SK-N-DZ (cell line): ENCODE measurements at regions not wholly inside any gene's neighbourhood (a gene's known extent, or its start where the extent isn't known, plus 50 kb on each side); places are given as distances from the start of the nearest gene placed in this dataset.

Experiments
- DNase-seq: peaks from one replicate; pipeline ENCODE4 v3.0.0-alpha.2; 2015; ENCODE audit warnings: low spot score

- no peak for DNase-seq
Measured at GRCh38 chr16:80489173-80489572, 51.6 kb upstream of the DYNLRB2 start.

- no peak for DNase-seq
Measured at GRCh38 chr16:80488167-80488566, 52.6 kb upstream of the DYNLRB2 start.

GRCh38 chr16:80480664-80481063, 60.1 kb upstream of the DYNLRB2 start:
- no peak for DNase-seq

- DNase-seq = no peak
Measured at GRCh38 chr16:80477838-80478237, 63.0 kb upstream of the DYNLRB2 start.

DNA sequence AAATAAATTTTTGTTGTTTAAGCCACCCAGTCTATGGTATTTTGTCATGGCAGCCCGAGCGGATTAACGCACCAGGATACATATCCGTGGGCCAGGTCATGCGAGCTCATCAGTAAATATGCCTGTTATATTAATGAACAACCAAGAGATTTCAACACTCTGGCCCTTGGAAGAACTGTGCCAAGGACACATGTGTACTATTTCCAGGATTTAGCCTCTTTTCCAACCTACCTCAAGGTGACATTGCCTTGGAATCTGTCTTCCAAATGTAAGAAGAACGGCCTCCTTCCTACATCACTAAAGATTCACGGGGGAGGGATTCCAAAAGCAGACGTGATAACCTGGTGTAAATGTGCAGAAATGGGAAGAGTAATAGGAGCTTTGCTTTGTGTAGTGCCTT, 72.8 kb upstream of the DYNLRB2 start:
- no peak for DNase-seq

GRCh38 chr16:80466024-80466987, 74.5 kb upstream of the DYNLRB2 start:
- DNase-seq = peak; percentile 52

DNA sequence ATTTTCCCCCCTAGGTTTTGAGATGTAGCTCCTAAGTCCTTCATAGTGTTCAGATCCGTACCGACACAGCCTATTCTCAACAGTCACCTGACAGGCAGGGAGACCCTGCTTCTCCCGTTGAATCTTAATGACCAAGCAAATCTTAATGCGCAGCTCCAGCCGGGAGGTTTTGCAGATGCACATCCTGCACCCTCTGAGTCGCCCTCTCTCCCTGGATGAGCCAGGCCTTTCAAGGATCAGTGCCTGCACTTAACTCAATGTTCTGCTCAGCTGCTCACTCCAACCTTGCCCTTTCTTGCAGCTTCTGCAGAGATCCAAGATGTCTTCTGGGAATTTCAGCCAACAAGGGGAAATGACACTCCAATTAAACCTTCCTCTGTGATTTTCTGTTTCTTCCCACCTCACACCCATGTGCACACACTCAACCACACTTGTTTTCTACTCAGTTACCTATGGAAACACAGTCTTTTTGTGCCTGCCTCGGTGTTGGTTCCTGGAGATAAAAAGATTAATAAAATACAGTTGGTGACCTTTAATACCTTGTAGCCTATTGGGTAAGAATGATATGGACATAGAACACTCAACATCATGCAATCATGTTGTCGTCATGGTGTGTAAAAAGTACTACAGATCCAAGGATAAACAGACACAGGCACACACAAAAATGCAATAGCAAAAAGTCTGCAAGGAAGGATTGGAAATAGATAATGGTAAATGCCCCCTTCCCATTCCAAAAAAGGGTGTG, 76.9 kb upstream of the DYNLRB2 start:
- DNase-seq = no peak

- DNase-seq = no peak
Measured at GRCh38 chr16:80463326-80463725, 77.5 kb upstream of the DYNLRB2 start.

- DNase-seq = no peak
Measured at GRCh38 chr16:80462917-80463316, 77.9 kb upstream of the DYNLRB2 start.

GRCh38 chr16:80460988-80461387, 79.8 kb upstream of the DYNLRB2 start:
- no peak for DNase-seq

DNA sequence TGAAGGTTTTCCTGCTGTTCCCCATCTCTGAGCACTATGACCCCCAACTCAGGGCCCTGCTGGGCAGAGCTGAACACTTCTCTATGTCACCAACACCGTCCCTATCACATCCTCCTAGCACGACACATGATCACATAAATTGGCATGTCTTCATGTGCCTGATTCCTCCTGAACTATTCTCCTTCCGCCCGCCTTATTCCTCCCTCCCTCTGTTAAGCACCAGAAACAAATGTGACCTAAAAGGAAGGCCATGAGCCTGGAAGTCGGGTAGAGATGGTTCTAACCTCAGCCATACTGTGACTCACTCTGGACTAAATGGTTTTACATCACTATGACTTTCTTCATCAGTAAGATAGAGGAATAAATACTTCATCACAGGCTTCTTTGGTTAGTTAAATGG, 80.8 kb upstream of the DYNLRB2 start:
- no peak for DNase-seq

DNA sequence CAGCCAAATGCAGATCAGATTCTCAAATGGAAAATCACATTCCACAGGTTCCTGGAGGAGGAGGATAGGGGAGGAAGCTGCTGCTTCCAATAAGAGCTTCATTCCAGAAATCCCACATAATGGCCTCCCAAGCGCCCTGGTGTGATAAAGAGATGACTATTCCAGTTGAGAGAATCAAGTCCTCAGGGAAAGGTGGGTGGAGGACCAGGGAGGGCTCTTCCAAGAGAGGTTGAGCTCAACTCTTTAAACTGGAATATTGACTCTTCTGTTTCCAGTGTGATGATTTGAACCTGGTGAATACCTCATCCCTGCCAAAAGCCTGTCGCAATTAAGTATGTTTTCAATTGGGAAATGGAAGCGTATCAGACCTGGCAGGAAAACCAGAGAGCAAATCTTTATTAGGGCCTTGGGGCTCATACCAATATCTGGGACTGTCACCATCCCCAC, 81.4 kb upstream of the DYNLRB2 start:
- no peak for DNase-seq

DNA sequence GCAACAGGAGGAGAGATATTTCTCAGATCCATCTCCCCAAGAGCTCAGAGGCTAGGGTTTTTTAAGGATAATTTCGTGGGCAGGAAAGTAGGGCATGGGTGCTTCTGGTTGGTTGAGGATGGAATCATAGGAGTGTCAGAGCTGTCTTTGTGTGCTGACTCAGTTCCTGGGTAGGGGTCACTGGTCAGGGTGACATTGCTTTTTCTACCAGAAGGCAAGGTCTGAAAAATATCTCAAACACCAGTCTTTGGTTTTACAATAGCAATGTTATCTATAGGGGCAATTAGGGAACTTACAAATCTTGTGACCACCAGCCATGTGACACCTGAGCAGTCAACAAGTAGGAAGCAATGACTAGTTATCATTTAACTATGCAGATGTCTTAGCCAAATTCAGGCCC, 82.9 kb upstream of the DYNLRB2 start:
- no peak for DNase-seq

DNA sequence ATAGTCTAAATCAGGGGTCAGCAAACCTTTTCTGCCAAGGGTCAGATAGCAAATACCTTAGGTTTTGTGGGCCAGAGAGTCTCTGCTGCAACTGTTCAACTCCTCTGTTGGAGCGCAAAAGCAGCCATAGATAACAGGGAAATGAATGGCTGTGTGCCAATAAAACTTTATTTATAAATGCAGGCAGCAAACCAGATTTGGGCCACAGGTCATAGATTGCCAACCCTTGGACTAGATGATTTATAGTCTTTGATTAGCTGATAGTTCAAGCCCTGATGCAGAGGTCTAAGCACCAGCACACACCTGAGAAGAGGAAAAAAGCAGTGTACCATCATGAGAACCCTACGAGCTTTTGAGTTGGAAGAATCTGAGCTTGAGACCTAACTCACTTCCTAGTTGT, 86.0 kb upstream of the DYNLRB2 start:
- no peak for DNase-seq

DNA sequence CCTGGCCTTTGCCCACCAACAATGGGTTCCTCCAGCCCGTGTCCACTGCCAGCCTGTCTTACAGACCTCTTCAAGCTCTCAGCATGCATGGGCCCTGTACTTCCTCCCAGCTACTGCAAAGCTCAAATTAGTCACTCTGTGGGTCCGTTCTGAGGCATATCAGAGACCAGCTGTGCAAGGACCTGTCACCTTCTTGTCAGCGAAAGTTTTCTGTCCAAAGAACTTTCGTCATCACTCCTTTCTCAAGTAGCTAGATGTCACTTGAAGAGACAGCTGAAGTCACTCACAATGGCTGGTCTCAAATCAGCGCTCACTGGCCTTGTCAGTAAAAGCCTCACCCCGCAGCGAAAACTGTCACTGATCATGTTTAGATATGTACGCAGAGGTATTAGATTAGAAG, 91.4 kb upstream of the DYNLRB2 start:
- DNase-seq = no peak

GRCh38 chr16:80447241-80447640, 93.6 kb upstream of the DYNLRB2 start:
- DNase-seq = no peak

DNA sequence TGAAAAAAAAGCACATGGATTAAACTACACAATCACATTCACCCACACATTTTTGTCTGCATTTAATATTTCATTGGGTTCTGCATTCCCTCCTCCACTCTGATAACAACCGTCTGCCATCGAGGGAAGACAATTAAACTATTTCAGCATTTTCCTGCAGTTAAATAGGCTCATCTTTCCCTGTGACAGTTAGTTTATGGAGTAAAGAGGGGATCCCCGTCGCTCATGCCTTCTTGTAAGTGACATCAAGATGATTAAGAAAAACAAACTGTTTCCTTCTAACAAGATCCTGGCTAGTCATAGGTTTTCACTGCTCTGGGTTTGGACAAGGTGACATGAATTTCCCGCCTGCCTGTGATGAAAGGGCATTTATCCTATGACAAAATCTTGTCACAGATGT, 98.0 kb upstream of the DYNLRB2 start:
- DNase-seq = no peak

GRCh38 chr16:80441935-80442334, 98.9 kb upstream of the DYNLRB2 start:
- DNase-seq = no peak

DNA sequence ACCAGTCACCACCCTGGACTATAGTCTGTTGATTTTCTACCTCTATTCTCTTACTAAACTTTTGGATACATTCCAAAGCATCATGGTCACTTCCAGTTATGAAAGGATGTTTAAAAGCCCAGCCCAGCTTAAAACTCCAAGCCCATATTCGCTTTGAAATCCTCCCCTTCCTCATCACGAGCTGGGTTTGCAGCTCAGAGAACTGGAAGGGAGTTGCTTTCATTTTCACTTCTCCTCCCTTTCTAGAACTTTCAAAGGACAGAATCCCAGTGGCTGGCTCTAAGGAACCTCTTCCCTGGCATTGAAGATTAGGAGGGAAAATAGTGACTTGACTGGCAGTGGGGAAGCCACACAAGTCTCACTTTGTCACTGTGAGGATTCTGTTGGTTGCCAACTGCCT, 100.1 kb upstream of the DYNLRB2 start:
- DNase-seq = no peak

DNA sequence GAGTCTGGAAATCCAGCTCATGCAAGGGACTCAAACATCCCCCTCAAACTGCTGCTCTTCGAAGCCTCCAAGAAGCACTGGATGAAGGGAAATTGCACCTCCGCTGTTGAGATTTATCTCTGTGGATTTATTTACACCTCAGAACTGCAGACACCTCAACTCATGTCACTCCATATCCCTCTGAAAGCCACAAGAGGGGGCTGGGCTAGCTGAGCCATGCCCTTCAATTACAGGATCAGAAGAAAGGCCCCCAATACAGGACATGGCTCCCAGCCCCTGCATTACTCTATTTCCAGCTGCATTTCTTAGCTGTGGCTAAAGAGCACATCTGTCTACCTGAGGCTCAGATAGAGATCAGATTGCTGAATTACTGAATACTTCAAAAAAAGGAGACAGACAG, 103.1 kb upstream of the DYNLRB2 start:
- no peak for DNase-seq

GRCh38 chr16:80436510-80436909, 104.3 kb upstream of the DYNLRB2 start:
- DNase-seq = no peak

DNA sequence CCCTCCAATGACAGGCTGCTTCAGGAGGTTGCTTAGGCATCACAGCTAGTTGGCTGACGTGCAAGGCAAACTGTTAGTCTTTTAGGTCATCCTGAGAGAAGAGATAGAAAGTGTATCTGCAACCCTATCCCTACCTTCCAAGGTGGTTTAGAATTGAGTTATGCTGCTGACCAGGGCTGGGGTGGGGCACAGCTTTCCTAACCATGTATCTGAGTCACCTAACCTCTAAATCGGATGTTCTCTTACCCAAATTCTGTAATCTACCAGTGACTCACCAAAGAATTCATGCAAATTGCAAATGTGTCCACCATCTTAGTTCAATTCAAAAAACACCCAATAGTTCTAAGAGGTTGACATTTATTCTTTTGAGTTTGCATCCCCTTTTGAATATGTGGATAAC, 107.2 kb upstream of the DYNLRB2 start:
- no peak for DNase-seq

GRCh38 chr16:80427795-80428194, 113.0 kb upstream of the DYNLRB2 start:
- DNase-seq = no peak
